ENCODE measurements at regions not wholly inside any gene's neighbourhood (a gene's known extent, or its start where the extent isn't known, plus 50 kb on each side); places are given as distances from the start of the nearest gene placed in this dataset.

- peak overlapping the region; percentile 85 to 90 for H3K27ac ChIP-seq
- peak; percentile 75 for DNase-seq (ENCODE audit: low spot score)
- peak overlapping the region; percentile 49 for H3K4me3 ChIP-seq
- TF ChIP-seq CTCF (IDR thresholded peaks at IDR 0.05) = no peak
Measured at GRCh38 chr7:41834805-41835694, 132.2 kb upstream of the INHBA start.

- no peak for TF ChIP-seq CTCF (IDR thresholded peaks at IDR 0.05)
- DNase-seq (ENCODE audit: low spot score) = no peak
Measured at GRCh38 chr7:41832941-41833340, 130.1 kb upstream of the INHBA start.

GRCh38 chr7:41830271-41830670 is 127.4 kb upstream of the INHBA start:
- no peak overlapping the region for H3K27ac ChIP-seq
- no peak for TF ChIP-seq CTCF (IDR thresholded peaks at IDR 0.05)
- H3K4me3 ChIP-seq = no peak overlapping the region
- no peak for DNase-seq (ENCODE audit: low spot score)

More at GRCh38 chr7:41832941-41833340, 130.1 kb upstream of the INHBA start:
- Histone ChIP-seq H3K4me3 (no peak overlapping the region), H3K27ac (no peak overlapping the region)

GRCh38 chr7:41828911-41829310 is 126.0 kb upstream of the INHBA start:
- TF ChIP-seq CTCF (IDR thresholded peaks at IDR 0.05) = no peak
- DNase-seq (ENCODE audit: low spot score) = no peak
- no peak overlapping the region for H3K27ac ChIP-seq
- no peak overlapping the region for H3K4me3 ChIP-seq

GRCh38 chr7:41826641-41827040 is 123.8 kb upstream of the INHBA start:
- TF ChIP-seq CTCF (IDR thresholded peaks at IDR 0.05) = no peak
- DNase-seq (ENCODE audit: low spot score) = no peak
- Histone ChIP-seq H3K27ac (no peak overlapping the region), H3K4me3 (no peak overlapping the region)

- DNase-seq (ENCODE audit: low spot score) = no peak
- H3K4me3 ChIP-seq = no peak overlapping the region
Measured at GRCh38 chr7:41825927-41826480, 123.1 kb upstream of the INHBA start.

More at GRCh38 chr7:41825927-41826480, 123.1 kb upstream of the INHBA start:
- H3K27ac ChIP-seq = peak overlapping the region in 1 of 2 donors; percentile 40
- TF ChIP-seq CTCF (IDR thresholded peaks at IDR 0.05) = no peak

All from coronary artery (tissue), 2 donors.